ENCODE measurements at regions not wholly inside any gene's neighbourhood (a gene's known extent, or its start where the extent isn't known, plus 50 kb on each side); places are given as distances from the start of the nearest gene placed in this dataset.

GRCh38 chr4:8688908-8689445 is 96.4 kb downstream of the CPZ start:
- TF ChIP-seq, protein P1, sequence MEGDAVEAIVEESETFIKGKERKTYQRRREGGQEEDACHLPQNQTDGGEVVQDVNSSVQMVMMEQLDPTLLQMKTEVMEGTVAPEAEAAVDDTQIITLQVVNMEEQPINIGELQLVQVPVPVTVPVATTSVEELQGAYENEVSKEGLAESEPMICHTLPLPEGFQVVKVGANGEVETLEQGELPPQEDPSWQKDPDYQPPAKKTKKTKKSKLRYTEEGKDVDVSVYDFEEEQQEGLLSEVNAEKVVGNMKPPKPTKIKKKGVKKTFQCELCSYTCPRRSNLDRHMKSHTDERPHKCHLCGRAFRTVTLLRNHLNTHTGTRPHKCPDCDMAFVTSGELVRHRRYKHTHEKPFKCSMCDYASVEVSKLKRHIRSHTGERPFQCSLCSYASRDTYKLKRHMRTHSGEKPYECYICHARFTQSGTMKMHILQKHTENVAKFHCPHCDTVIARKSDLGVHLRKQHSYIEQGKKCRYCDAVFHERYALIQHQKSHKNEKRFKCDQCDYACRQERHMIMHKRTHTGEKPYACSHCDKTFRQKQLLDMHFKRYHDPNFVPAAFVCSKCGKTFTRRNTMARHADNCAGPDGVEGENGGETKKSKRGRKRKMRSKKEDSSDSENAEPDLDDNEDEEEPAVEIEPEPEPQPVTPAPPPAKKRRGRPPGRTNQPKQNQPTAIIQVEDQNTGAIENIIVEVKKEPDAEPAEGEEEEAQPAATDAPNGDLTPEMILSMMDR (IDR thresholded peaks at IDR 0.05; ENCODE audit: insufficient read depth, low read depth, low read length) = no peak
- no peak overlapping the region for H3K4me3 ChIP-seq (ENCODE audit: low read depth, low read length)
- DNase-seq (ENCODE audit: low read depth) = no peak

- no peak overlapping the region for H3K4me3 ChIP-seq (ENCODE audit: low read depth, low read length)
- peak; percentile 8 for DNase-seq (ENCODE audit: low read depth)
- TF ChIP-seq, protein P1 (IDR thresholded peaks at IDR 0.05; ENCODE audit: insufficient read depth, low read depth, low read length) = peak; percentile 65
These were observed 95.7 kb downstream of the CPZ start for GRCh38 chr4:8688041-8688907.

DNA sequence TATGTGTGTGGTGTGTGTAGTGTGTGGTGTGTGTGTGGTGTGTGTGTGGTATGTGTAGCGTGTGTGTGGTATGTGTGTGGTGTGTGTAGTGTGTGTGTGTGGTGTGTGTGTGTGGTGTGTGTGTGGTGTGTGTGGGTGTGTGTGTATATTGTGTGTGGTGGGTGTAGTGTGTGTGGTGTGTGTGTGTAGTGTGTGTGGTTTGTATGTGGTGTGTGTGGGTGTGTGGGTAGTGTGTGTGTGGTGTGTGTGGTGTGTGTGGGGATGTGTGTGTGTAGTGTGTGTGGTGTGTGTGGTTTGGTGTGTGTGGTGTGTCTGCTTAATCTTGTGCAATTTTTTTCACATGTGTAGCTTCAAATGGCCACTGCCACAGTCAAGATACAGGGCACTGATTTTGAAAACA is 94.5 kb downstream of the CPZ start:
- DNase-seq (ENCODE audit: low read depth) = no peak
- no peak overlapping the region for H3K4me3 ChIP-seq (ENCODE audit: low read depth, low read length)
- TF ChIP-seq, protein P1 (IDR thresholded peaks at IDR 0.05; ENCODE audit: insufficient read depth, low read depth, low read length) = no peak

DNA sequence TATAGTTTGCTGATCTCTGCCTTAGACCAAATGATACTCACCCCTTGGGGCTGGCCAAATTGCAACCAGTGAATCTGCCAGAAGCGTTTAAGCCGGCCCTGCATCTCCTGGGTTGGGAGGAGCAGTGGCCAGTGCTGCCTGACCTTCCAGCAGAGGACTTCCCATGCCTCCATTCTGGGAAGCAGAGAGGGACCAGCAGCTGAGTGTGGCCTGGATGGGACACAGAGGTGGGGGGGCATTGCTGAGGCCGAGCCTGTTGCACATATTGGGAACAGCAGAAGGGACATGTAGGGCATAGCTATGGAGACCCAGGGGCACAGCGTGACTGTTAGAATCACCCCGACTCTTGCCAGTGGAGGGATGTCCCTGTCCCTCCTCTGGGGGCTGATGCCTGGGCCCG is 93.3 kb downstream of the CPZ start:
- DNase-seq (ENCODE audit: low read depth) = no peak
- H3K4me3 ChIP-seq (ENCODE audit: low read depth, low read length) = no peak overlapping the region
- TF ChIP-seq, protein P1 (IDR thresholded peaks at IDR 0.05; ENCODE audit: insufficient read depth, low read depth, low read length) = no peak

GRCh38 chr4:8683462-8683861 is 90.9 kb downstream of the CPZ start:
- no peak overlapping the region for H3K4me3 ChIP-seq (ENCODE audit: low read depth, low read length)
- TF ChIP-seq, protein P1 (IDR thresholded peaks at IDR 0.05; ENCODE audit: insufficient read depth, low read depth, low read length) = no peak
- no peak for DNase-seq (ENCODE audit: low read depth)

- no peak for DNase-seq (ENCODE audit: low read depth)
- H3K4me3 ChIP-seq (ENCODE audit: low read depth, low read length) = no peak overlapping the region
- TF ChIP-seq, protein P1 (IDR thresholded peaks at IDR 0.05; ENCODE audit: insufficient read depth, low read depth, low read length) = no peak
These were observed 90.2 kb downstream of the CPZ start for GRCh38 chr4:8682725-8683124.
